ENCODE measurements at regions not wholly inside any gene's neighbourhood (a gene's known extent, or its start where the extent isn't known, plus 50 kb on each side); places are given as distances from the start of the nearest gene placed in this dataset.

GRCh38 chr21:28516991-28517592 is 475.6 kb downstream of the LTN1 start:
- no peak overlapping the region for H3K27ac ChIP-seq (ENCODE audit: low read depth in 1 of 2, low read length in 1 of 2)
- no peak overlapping the region for H3K4me3 ChIP-seq
- DNase-seq = peak; percentile 47 to 54 (median 49)

GRCh38 chr21:28516021-28516420 is 476.7 kb downstream of the LTN1 start:
- WGBS, 2 donors = 83 to 85% methylated on average over 1 of the region's 1 CpG
- Histone ChIP-seq H3K4me1 (ENCODE audit: control insufficient read depth in 5 of 5, insufficient read depth in 5 of 5, low read length in 5 of 5) (peaks cover 0 to 11% (median 4%) of the 10 kb centered on the region in 5 donors), H3K27ac (ENCODE audit: low read depth in 1 of 2, low read length in 1 of 2) (no peak overlapping the region), H3K9me3 (ENCODE audit: control insufficient read depth in 4 of 4, insufficient read depth in 3 of 4, low read length in 3 of 4) (no peaks in the 10 kb centered on the region), H3K9ac (ENCODE audit: insufficient read depth in 1 of 2, low read length in 2 of 2) (no peak overlapping the region), H3K4me3 (no peak overlapping the region), H3K27me3 (ENCODE audit: control insufficient read depth in 3 of 3, insufficient read depth in 3 of 3, low read length in 2 of 3) (no peaks in the 10 kb centered on the region), H3K36me3 (ENCODE audit: control insufficient read depth in 4 of 4, insufficient read depth in 4 of 4, low read length in 4 of 4) (no peaks in the 10 kb centered on the region)
- TF ChIP-seq, protein P1, sequence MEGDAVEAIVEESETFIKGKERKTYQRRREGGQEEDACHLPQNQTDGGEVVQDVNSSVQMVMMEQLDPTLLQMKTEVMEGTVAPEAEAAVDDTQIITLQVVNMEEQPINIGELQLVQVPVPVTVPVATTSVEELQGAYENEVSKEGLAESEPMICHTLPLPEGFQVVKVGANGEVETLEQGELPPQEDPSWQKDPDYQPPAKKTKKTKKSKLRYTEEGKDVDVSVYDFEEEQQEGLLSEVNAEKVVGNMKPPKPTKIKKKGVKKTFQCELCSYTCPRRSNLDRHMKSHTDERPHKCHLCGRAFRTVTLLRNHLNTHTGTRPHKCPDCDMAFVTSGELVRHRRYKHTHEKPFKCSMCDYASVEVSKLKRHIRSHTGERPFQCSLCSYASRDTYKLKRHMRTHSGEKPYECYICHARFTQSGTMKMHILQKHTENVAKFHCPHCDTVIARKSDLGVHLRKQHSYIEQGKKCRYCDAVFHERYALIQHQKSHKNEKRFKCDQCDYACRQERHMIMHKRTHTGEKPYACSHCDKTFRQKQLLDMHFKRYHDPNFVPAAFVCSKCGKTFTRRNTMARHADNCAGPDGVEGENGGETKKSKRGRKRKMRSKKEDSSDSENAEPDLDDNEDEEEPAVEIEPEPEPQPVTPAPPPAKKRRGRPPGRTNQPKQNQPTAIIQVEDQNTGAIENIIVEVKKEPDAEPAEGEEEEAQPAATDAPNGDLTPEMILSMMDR (IDR thresholded peaks at IDR 0.05; ENCODE audit: control extremely low read depth, extremely low read depth) = no peak
- DNase-seq (no peak), ATAC-seq (ENCODE audit: insufficient read depth, low FRiP score) (no peak)

More at GRCh38 chr21:28516991-28517592, 475.6 kb downstream of the LTN1 start:
- H3K36me3 ChIP-seq (ENCODE audit: control insufficient read depth in 4 of 4, insufficient read depth in 4 of 4, low read length in 4 of 4) = no peaks in the 10 kb centered on the region
- TF ChIP-seq, protein P1 (IDR thresholded peaks at IDR 0.05; ENCODE audit: control extremely low read depth, extremely low read depth) = peak; percentile 32
- H3K4me1 ChIP-seq (ENCODE audit: control insufficient read depth in 5 of 5, insufficient read depth in 5 of 5, low read length in 5 of 5) = peaks cover 0 to 11% (median 4%) of the 10 kb centered on the region in 5 donors
- no peak overlapping the region for H3K9ac ChIP-seq (ENCODE audit: insufficient read depth in 1 of 2, low read length in 2 of 2)
- peak; percentile 77 for ATAC-seq (ENCODE audit: insufficient read depth, low FRiP score)
- no peaks in the 10 kb centered on the region for H3K9me3 ChIP-seq (ENCODE audit: control insufficient read depth in 4 of 4, insufficient read depth in 3 of 4, low read length in 3 of 4)
- 58 to 59% methylated on average over 6 of the region's 6 CpGs for WGBS, 2 donors
- H3K27me3 ChIP-seq (ENCODE audit: control insufficient read depth in 3 of 3, insufficient read depth in 3 of 3, low read length in 2 of 3) = no peaks in the 10 kb centered on the region

DNA sequence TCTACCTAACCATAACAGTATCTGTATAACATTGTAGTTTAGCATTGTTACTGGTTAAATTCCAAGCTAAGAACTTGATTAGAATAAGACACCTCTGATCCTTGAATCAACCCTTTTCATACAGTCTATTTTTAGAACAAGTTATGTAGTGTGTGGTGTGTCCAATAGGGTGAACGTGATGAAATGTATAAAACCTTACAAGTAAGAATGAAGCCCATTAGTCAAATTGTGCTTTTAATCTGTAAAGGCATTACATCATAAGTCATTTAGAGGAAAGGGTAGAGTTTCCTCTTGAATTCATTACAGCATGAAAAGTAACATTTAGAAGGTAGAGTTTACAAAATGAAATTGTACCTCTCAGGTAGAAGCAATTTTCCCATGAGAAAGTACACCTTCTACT is 479.2 kb downstream of the LTN1 start:
- TF ChIP-seq, protein P1 (IDR thresholded peaks at IDR 0.05; ENCODE audit: control extremely low read depth, extremely low read depth) = no peak
- Histone ChIP-seq H3K36me3 (ENCODE audit: control insufficient read depth in 4 of 4, insufficient read depth in 4 of 4, low read length in 4 of 4) (no peaks in the 10 kb centered on the region), H3K9me3 (ENCODE audit: control insufficient read depth in 4 of 4, insufficient read depth in 3 of 4, low read length in 3 of 4) (no peaks in the 10 kb centered on the region), H3K4me3 (no peak overlapping the region), H3K27ac (ENCODE audit: low read depth in 1 of 2, low read length in 1 of 2) (no peak overlapping the region), H3K27me3 (ENCODE audit: control insufficient read depth in 3 of 3, insufficient read depth in 3 of 3, low read length in 2 of 3) (no peaks in the 10 kb centered on the region), H3K9ac (ENCODE audit: insufficient read depth in 1 of 2, low read length in 2 of 2) (no peak overlapping the region), H3K4me1 (ENCODE audit: control insufficient read depth in 5 of 5, insufficient read depth in 5 of 5, low read length in 5 of 5) (peaks cover 5 to 22% (median 7%) of the 10 kb centered on the region in 5 donors)
- WGBS, 2 donors = 19 to 28% methylated on average over 1 of the region's 1 CpG
- ATAC-seq (ENCODE audit: insufficient read depth, low FRiP score) (no peak), DNase-seq (no peak)

DNA sequence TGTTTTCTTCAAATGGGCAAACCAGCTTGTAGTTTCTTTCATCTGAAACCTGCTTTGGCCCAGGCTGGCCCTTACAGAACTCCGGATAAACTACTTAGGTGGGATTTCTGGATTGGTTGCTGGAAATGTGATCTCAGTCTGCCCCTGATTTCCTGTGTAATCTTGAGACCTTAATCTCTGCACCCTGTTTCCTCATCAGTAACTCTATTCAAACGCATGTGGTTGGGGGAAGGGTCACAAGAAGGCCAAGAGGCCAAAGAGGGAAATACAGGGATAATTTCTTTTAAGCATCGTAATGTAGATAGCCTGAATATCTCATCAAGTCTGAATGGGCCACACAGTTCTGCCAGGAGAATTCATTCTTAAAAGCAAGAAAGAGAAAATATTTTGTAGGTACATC is 483.6 kb downstream of the LTN1 start:
- DNase-seq (no peak), ATAC-seq (ENCODE audit: insufficient read depth, low FRiP score) (no peak)
- Histone ChIP-seq H3K4me3 (no peak overlapping the region), H3K36me3 (ENCODE audit: control insufficient read depth in 4 of 4, insufficient read depth in 4 of 4, low read length in 4 of 4) (no peaks in the 10 kb centered on the region), H3K27ac (ENCODE audit: low read depth in 1 of 2, low read length in 1 of 2) (no peak overlapping the region), H3K9me3 (ENCODE audit: control insufficient read depth in 4 of 4, insufficient read depth in 3 of 4, low read length in 3 of 4) (peaks cover 0 to 10% (median 4%) of the 10 kb centered on the region in 4 donors), H3K9ac (ENCODE audit: insufficient read depth in 1 of 2, low read length in 2 of 2) (no peak overlapping the region), H3K4me1 (ENCODE audit: control insufficient read depth in 5 of 5, insufficient read depth in 5 of 5, low read length in 5 of 5) (peaks cover 1 to 17% (median 7%) of the 10 kb centered on the region in 5 donors), H3K27me3 (ENCODE audit: control insufficient read depth in 3 of 3, insufficient read depth in 3 of 3, low read length in 2 of 3) (no peaks in the 10 kb centered on the region)
- TF ChIP-seq, protein P1 (IDR thresholded peaks at IDR 0.05; ENCODE audit: control extremely low read depth, extremely low read depth) = no peak
- WGBS, 2 donors = 56 to 62% methylated on average over 3 of the region's 3 CpGs

Measured in lung (tissue), 11 donors.